Tibial nerve (tissue), 4 donors: ENCODE measurements at regions not wholly inside any gene's neighbourhood (a gene's known extent, or its start where the extent isn't known, plus 50 kb on each side); places are given as distances from the start of the nearest gene placed in this dataset.

ENCODE experiments used
- DNase-seq, 2 donors: peaks; one replicate each; pipeline ENCODE4 v3.0.0-alpha.2; 2019; ENCODE audit warnings: low spot score in 2 of 2
- H3K27ac ChIP-seq, 4 donors: fragments of 200-600 bp; sonication (generic) in 3 of 4; one replicate each; pipeline ENCODE4 v1.5.1; 2017 to 2019; ENCODE audit warnings: mild to moderate bottlenecking in 1 of 4
- H3K27me3 ChIP-seq, 2 donors: fragments of 200-600 bp; sonication (generic) in 1 of 2; one replicate each; pipeline versions ENCODE4 v1.5.1 to v1.6.0; 2017 to 2019
- H3K36me3 ChIP-seq, 3 donors: fragments of 200-600 bp; sonication (generic); one replicate each; pipeline ENCODE4 v1.5.1; 2018 to 2019
- H3K4me1 ChIP-seq, 4 donors: fragments of 200-600 bp; sonication (generic) in 3 of 4; one replicate each; pipeline ENCODE4 v1.5.1; 2017 to 2019
- H3K4me3 ChIP-seq, 4 donors: fragments of 200-600 bp; sonication (generic) in 3 of 4; one replicate each; pipeline ENCODE4 v1.5.1; 2017 to 2019; ENCODE audit warnings: mild to moderate bottlenecking in 1 of 4, moderate library complexity in 1 of 4
- H3K9me3 ChIP-seq, 4 donors: fragments of 200-600 bp; sonication (generic) in 3 of 4; one replicate each; pipeline ENCODE4 v1.5.1; 2017 to 2019
- CTCF ChIP-seq, 5 experiments: fragments of 200-600 bp in 3 of 5; fragments of 450-650 bp in 2 of 5; sonication (generic) in 3 of 5; IDR thresholded peaks; one replicate each; pipeline ENCODE4 v1.5.1; 2016 to 2019; ENCODE audit warnings: antibody characterized with exemption in 5 of 5, mild to moderate bottlenecking in 3 of 5, moderate library complexity in 2 of 5
- EP300 ChIP-seq, 2 donors: sonication (generic); formaldehyde crosslinking; IDR thresholded peaks; one replicate each; pipeline ENCODE4 v1.6.1; 2017; ENCODE audit warnings: antibody characterized with exemption in 2 of 2, mild to moderate bottlenecking in 1 of 2
- POLR2A ChIP-seq, 2 donors: fragments of 450-650 bp; IDR thresholded peaks; one replicate each; pipeline ENCODE4 v1.6.1; 2017; ENCODE audit warnings: antibody characterized with exemption in 2 of 2, mild to moderate bottlenecking in 2 of 2, moderate library complexity in 2 of 2
- WGBS, 2 donors: methylation state at CpG; one replicate each; pipeline ENCODE4 v1.1.5; 2018; 5-methylcytosine and 5-hydroxymethylcytosine counted together

DNA sequence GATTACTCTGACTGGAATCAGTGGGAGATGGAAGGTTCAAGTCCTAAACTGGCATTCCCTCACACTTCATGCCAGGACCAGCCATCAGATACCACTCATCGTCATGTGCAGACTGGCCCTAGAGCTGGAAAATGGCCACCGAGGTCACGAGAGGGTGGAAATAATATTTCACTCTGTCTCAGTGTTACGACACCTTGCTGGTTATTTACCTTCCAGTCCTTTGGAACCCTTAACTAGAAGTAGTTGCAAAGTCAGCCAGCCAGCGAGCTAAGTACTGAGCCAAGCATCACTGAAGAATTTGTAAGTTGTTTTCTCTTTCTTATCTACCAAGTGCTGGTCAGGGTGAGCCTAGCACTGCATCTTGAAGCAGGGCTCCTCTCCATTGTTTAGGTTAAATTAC, 309.9 kb upstream of the RASGRP1 start:
- Histone ChIP-seq H3K4me1 (peaks cover 0 to 22% (median 0%) of the 10 kb centered on the region in 4 donors), H3K27me3 (no peaks in the 10 kb centered on the region), H3K4me3 (no peak overlapping the region), H3K36me3 (no peaks in the 10 kb centered on the region), H3K27ac (no peak overlapping the region), H3K9me3 (peaks cover 0 to 16% (median 0%) of the 10 kb centered on the region in 4 donors)
- WGBS, 2 donors, result 92 to 97% methylated on average over 5 of the region's 5 CpGs
- TF ChIP-seq EP300 (IDR thresholded peaks at IDR 0.05), result no peak
- no peak for TF ChIP-seq POLR2A (IDR thresholded peaks at IDR 0.05)
- TF ChIP-seq CTCF (IDR thresholded peaks at IDR 0.05), result no peak
- no peak for DNase-seq

GRCh38 chr15:38876211-38876610, 311.6 kb upstream of the RASGRP1 start:
- WGBS, 2 donors, result 87 to 96% methylated on average over 6 of the region's 6 CpGs

GRCh38 chr15:38876621-38877020, 312.0 kb upstream of the RASGRP1 start:
- 92% methylated on average over 3 of the region's 3 CpGs for WGBS, 2 donors
- TF ChIP-seq EP300 (IDR thresholded peaks at IDR 0.05) (no peak), CTCF (IDR thresholded peaks at IDR 0.05) (no peak), POLR2A (IDR thresholded peaks at IDR 0.05) (no peak)
- Histone ChIP-seq H3K36me3 (no peaks in the 10 kb centered on the region), H3K9me3 (no peaks in the 10 kb centered on the region), H3K4me1 (peaks cover 0 to 32% (median 0%) of the 10 kb centered on the region in 4 donors), H3K4me3 (no peak overlapping the region), H3K27ac (no peak overlapping the region), H3K27me3 (no peaks in the 10 kb centered on the region)
- DNase-seq, result no peak

More at GRCh38 chr15:38876211-38876610, 311.6 kb upstream of the RASGRP1 start:
- no peak overlapping the region for H3K4me3 ChIP-seq
- DNase-seq, result no peak
- H3K36me3 ChIP-seq, result no peaks in the 10 kb centered on the region
- no peaks in the 10 kb centered on the region for H3K27me3 ChIP-seq
- no peak overlapping the region for H3K27ac ChIP-seq
- H3K4me1 ChIP-seq, result peaks cover 0 to 32% (median 0%) of the 10 kb centered on the region in 4 donors
- H3K9me3 ChIP-seq, result peaks cover 0 to 4% (median 0%) of the 10 kb centered on the region in 4 donors
- TF ChIP-seq EP300 (IDR thresholded peaks at IDR 0.05), result no peak
- TF ChIP-seq CTCF (IDR thresholded peaks at IDR 0.05), result no peak
- no peak for TF ChIP-seq POLR2A (IDR thresholded peaks at IDR 0.05)

GRCh38 chr15:38877471-38877870, 312.9 kb upstream of the RASGRP1 start:
- Histone ChIP-seq H3K27ac (no peak overlapping the region), H3K36me3 (no peaks in the 10 kb centered on the region), H3K9me3 (no peaks in the 10 kb centered on the region), H3K4me3 (no peak overlapping the region), H3K4me1 (peaks cover 0 to 39% (median 0%) of the 10 kb centered on the region in 4 donors), H3K27me3 (no peaks in the 10 kb centered on the region)
- 70 to 81% methylated on average over 4 of the region's 4 CpGs for WGBS, 2 donors
- DNase-seq, result no peak
- no peak for TF ChIP-seq POLR2A (IDR thresholded peaks at IDR 0.05)
- TF ChIP-seq EP300 (IDR thresholded peaks at IDR 0.05), result no peak
- no peak for TF ChIP-seq CTCF (IDR thresholded peaks at IDR 0.05)

- no peak overlapping the region for H3K4me3 ChIP-seq
- no peak overlapping the region for H3K27ac ChIP-seq
- no peak for DNase-seq
- H3K36me3 ChIP-seq, result no peaks in the 10 kb centered on the region
- H3K4me1 ChIP-seq, result peaks cover 0 to 41% (median 0%) of the 10 kb centered on the region in 4 donors
- H3K27me3 ChIP-seq, result no peaks in the 10 kb centered on the region
- H3K9me3 ChIP-seq, result no peaks in the 10 kb centered on the region
- TF ChIP-seq EP300 (IDR thresholded peaks at IDR 0.05) (no peak), POLR2A (IDR thresholded peaks at IDR 0.05) (no peak), CTCF (IDR thresholded peaks at IDR 0.05) (no peak)
Observed at GRCh38 chr15:38878026-38878425, 313.4 kb upstream of the RASGRP1 start.
